PFSK-1 (cell line): ENCODE measurements at regions not wholly inside any gene's neighbourhood (a gene's known extent, or its start where the extent isn't known, plus 50 kb on each side); places are given as distances from the start of the nearest gene placed in this dataset.

Source experiments
- POLR2AphosphoS5 ChIP-seq: IDR thresholded peaks from 2 replicates; pipeline ENCODE4 v1.6.1; 2012; ENCODE audit warnings: low read depth, mild to moderate bottlenecking, control low read depth, low read length, moderate library complexity
- SIN3A ChIP-seq: IDR thresholded peaks from 2 replicates; pipeline ENCODE4 v1.6.1; 2012; ENCODE audit warnings: mild to moderate bottlenecking, low read length, moderate library complexity, borderline replicate concordance; ENCODE audit not compliant: insufficient read depth
- TAF1 ChIP-seq: IDR thresholded peaks from 2 replicates; pipeline ENCODE4 v1.6.1; 2012; ENCODE audit warnings: low read length, control low read depth, borderline replicate concordance; ENCODE audit not compliant: insufficient read depth
- TF ChIP-seq, protein P1 (sequence below), 2 experiments: IDR thresholded peaks; 2 replicates each; pipeline versions ENCODE4 v1.6.1 to v1.8.0; 2011 to 2012; ENCODE audit warnings: low read depth in 2 of 2, low read length in 2 of 2, control low read depth in 1 of 2, inconsistent platforms in 1 of 2, mild to moderate bottlenecking in 1 of 2, moderate library complexity in 1 of 2; ENCODE audit not compliant: insufficient read depth in 1 of 2

GRCh38 chr3:104879919-104880318 is 486.8 kb upstream of the ALCAM start:
- TF ChIP-seq SIN3A: no peak
- TF ChIP-seq, protein P1, sequence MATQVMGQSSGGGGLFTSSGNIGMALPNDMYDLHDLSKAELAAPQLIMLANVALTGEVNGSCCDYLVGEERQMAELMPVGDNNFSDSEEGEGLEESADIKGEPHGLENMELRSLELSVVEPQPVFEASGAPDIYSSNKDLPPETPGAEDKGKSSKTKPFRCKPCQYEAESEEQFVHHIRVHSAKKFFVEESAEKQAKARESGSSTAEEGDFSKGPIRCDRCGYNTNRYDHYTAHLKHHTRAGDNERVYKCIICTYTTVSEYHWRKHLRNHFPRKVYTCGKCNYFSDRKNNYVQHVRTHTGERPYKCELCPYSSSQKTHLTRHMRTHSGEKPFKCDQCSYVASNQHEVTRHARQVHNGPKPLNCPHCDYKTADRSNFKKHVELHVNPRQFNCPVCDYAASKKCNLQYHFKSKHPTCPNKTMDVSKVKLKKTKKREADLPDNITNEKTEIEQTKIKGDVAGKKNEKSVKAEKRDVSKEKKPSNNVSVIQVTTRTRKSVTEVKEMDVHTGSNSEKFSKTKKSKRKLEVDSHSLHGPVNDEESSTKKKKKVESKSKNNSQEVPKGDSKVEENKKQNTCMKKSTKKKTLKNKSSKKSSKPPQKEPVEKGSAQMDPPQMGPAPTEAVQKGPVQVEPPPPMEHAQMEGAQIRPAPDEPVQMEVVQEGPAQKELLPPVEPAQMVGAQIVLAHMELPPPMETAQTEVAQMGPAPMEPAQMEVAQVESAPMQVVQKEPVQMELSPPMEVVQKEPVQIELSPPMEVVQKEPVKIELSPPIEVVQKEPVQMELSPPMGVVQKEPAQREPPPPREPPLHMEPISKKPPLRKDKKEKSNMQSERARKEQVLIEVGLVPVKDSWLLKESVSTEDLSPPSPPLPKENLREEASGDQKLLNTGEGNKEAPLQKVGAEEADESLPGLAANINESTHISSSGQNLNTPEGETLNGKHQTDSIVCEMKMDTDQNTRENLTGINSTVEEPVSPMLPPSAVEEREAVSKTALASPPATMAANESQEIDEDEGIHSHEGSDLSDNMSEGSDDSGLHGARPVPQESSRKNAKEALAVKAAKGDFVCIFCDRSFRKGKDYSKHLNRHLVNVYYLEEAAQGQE (IDR thresholded peaks at IDR 0.05; ENCODE audit: insufficient read depth in 1 of 2, low read depth in 2 of 2, low read length in 2 of 2): no peak
- TF ChIP-seq TAF1: no peak
- TF ChIP-seq POLR2AphosphoS5: no peak
